ENCODE measurements at regions not wholly inside any gene's neighbourhood (a gene's known extent, or its start where the extent isn't known, plus 50 kb on each side); places are given as distances from the start of the nearest gene placed in this dataset.

DNA sequence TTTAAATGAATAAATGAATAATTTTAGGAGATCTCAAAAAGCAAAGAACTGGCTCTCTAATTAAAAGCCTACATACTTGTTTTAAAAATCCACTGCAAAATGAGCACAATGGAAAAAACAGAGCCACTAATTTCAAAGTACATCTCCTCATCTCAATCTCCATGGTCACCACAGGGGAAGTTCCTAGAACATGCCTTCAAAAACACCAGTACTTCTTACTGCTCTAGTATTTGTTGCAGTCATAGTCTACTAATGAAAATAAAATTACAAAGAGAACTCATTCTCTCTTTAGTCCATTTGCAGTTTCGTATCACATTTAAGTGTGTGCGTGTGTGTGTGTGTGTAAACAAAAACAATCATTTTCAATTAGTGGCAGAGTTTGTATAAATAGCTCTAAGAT lies 54.0 kb downstream of the PIK3C2A start:
- TF ChIP-seq, protein P1, sequence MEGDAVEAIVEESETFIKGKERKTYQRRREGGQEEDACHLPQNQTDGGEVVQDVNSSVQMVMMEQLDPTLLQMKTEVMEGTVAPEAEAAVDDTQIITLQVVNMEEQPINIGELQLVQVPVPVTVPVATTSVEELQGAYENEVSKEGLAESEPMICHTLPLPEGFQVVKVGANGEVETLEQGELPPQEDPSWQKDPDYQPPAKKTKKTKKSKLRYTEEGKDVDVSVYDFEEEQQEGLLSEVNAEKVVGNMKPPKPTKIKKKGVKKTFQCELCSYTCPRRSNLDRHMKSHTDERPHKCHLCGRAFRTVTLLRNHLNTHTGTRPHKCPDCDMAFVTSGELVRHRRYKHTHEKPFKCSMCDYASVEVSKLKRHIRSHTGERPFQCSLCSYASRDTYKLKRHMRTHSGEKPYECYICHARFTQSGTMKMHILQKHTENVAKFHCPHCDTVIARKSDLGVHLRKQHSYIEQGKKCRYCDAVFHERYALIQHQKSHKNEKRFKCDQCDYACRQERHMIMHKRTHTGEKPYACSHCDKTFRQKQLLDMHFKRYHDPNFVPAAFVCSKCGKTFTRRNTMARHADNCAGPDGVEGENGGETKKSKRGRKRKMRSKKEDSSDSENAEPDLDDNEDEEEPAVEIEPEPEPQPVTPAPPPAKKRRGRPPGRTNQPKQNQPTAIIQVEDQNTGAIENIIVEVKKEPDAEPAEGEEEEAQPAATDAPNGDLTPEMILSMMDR (conservative IDR thresholded peaks at IDR 0.05 in 1 of 2, IDR thresholded peaks at IDR 0.05 in 1 of 2; ENCODE audit: low read depth in 1 of 2, low read length in 2 of 2): no peak
- no peak for TF ChIP-seq EZH2 (IDR thresholded peaks at IDR 0.05; ENCODE audit: low read length, missing control alignments)

Measured in fibroblast of lung (primary cell).